ENCODE measurements at regions not wholly inside any gene's neighbourhood (a gene's known extent, or its start where the extent isn't known, plus 50 kb on each side); places are given as distances from the start of the nearest gene placed in this dataset.

DNA sequence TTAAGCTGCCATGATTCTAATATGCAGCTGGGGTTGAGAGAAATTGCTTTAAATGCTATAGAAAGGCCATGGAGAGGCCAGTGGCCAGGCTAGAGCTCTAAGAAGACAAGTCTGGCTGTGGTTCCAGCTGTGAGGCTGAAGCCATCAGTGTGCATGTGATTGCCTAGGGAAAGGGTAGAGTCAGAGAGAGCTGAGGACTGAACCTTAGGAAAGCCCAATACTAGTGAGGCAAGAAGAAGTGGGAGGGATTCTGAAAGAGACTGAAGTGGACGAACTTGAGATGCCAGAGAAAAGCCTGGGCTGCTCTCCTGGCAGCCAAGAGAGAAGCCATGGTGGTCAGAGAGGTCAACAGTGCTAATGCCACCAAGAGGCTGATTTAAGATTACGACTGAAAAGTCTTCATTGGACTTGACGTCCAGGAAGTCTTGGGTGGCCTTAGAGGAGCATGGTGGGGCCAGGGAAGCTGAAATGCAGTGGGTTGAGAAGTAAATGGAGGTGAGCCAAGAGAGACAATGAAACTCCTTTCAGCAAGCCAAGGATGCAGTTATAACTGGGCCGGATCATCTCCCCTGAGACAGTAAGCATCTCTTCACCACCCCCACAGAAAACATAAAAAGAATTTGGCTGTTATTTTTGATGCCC, 133.2 kb downstream of the TMEM174 start:
- no peak for DNase-seq

DNA sequence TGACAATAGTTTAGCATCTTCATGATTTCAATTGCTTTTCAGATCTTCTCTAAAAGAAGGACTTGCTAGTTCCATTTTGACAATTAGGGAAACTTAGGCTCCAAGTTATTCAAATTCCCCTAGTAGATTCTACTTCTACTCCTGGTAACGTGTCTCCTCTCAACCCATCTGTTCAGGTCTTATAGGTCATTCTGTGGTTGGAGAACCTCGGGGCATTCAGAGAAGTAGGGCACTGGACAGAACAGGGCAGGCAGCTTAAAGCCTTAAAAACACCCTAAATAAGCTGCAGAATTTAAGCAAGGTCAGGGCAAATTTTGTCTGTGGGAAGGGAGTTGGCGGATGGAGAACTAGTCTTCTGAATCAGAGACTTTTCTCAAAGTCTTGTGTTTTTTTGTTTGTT, 132.4 kb downstream of the TMEM174 start:
- DNase-seq: no peak

- DNase-seq: no peak
These were observed 131.4 kb downstream of the TMEM174 start for GRCh38 chr5:73304381-73304780.

GRCh38 chr5:73303148-73304079, 130.4 kb downstream of the TMEM174 start:
- DNase-seq: no peak

GRCh38 chr5:73302797-73303147, 129.8 kb downstream of the TMEM174 start:
- no peak for DNase-seq

GRCh38 chr5:73301208-73301901, 128.4 kb downstream of the TMEM174 start:
- DNase-seq: no peak

DNA sequence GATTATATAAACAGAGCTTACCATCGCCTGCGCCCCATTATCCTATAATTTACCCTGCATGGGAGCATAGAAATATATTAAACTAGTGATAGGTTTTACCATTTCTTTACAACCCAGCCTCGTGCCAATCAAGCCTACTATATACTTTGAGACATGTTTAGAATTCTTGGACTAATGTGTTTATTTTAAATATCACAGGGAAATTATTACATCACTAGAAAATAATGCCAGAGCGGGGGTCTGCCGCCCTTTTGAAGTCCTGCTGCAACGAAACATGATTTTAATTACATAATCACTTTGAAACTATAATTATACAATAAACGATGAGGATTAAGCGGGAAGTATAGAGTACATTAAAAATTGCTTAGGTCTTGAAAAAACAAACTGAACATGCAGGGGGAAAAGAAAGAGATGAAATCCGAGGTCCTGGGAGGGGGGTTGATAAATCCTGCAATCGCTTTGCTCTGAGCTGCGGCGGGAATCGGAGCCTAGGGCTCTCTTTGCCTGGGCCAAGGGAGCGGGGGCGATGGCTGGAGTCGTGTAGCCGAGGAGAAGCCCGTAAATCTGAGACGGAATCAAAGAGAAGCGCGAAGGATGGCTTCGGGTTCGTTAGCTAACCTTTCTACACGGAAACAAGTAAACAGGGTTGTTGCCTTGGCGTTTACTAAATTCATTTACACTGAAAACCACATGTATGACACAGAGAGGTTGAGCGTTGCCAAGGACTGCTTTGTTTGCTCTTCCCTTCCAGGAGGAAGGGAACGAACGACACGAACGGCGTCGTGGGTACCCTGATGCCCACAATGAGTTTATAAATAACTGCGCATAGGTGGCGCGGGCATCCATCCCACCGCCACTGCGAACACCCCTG, 127.6 kb downstream of the TMEM174 start:
- no peak for DNase-seq

DNA sequence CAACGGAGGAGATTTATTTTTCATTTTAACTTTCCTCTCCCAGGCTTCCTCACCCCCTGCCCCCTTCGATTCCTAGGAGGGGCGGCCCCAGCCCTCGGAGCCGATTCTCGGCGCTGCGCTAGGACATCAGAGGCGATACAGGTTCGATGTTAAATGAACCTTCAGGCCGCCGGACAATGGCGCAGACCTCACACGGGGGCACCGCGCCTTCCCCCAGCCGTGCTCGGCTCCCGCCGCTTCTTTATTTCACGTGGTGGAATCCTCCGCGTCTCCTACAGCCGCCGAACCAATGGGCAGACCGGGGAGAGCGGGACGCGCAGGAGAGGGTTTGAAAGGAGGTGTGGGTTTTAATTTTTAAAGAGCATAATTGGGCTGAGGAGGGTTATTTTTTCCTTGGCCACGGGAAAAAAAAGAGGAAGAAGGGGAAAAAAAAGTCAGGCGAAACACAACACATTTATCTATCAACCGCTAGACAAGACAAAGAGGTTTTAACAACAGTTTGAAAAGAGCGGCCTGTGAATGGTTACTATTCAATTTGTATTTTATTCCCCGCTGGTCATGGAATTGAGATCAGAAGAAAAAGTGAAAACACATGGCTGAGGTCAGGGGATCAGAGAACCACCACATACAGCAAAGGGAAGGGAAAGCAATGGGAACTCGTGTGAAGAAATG, 126.8 kb downstream of the TMEM174 start:
- DNase-seq: no peak

GRCh38 chr5:73298772-73299630, 126.0 kb downstream of the TMEM174 start:
- DNase-seq: no peak

GRCh38 chr5:73298251-73298771, 125.3 kb downstream of the TMEM174 start:
- DNase-seq: no peak

GRCh38 chr5:73297430-73297829, 124.4 kb downstream of the TMEM174 start:
- no peak for DNase-seq

DNA sequence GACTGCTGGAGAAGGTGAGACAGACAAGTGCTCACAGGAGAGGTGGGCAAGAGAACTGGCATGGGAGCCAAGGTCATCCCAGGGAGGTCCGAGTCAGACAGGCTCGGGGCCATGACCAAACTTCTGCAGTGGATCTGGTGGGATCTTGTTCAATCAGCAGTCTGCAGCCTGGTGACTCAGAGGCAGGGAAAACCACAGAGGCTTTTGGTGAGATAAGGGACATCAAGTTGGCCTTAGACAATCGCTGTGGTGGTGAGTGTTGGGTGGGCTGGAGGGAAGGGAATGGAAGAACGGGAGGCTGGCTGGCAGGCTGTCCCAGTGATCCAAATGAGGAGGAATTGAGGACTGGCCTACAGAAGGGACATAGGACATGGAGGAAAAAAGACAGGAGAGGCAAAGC, 123.8 kb downstream of the TMEM174 start:
- no peak for DNase-seq

DNA sequence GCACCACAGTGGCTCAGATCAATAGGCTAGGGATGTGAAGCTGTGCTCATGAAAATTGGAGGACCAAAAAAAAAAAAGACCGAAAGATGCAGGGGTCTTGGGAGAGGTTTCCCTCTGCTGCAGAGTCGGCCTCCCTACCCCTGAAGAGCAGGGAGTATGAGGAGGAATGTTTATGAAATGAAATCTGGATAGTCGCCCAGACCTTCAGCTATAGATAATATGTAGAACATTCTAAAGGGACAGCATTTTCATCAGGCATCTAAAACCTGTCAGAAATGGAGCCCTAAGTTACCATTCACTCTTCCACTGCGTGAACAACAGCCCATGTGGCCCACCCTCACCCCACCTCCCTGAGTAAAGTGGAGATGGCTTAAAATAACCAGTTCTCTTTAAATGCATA, 122.9 kb downstream of the TMEM174 start:
- DNase-seq: no peak

- no peak for DNase-seq
These were observed 122.5 kb downstream of the TMEM174 start for GRCh38 chr5:73295447-73295846.

DNA sequence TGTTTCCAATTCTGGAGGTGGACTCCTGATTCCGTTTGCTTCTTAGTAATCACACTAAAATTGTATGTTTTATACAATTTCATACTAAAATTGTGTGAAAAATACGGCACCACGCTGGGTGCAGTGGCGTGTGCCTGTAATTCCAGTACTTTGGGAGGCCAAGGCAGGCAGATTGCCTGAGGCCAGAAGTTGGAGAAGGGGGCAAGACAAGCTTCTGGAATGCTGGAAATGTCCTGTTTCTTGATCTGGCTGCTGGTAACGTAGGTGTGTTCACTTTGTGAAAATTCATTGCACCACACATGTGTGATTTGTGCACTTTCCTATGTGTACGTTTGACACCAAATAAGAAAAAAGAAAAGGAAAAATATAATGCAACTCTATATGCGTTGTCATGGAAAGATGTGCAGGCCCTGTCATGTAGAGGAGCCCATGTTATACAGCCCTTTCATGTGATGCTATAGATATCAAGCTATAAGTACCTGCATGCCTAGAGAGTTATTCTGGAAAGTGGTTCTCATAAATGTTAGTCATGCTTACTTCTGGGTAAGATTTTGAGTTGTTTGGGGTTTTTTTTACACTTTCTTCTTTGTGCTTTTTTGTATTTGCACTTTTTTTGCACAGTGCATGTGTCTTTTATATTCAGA, 119.9 kb downstream of the TMEM174 start:
- no peak for DNase-seq

DNA sequence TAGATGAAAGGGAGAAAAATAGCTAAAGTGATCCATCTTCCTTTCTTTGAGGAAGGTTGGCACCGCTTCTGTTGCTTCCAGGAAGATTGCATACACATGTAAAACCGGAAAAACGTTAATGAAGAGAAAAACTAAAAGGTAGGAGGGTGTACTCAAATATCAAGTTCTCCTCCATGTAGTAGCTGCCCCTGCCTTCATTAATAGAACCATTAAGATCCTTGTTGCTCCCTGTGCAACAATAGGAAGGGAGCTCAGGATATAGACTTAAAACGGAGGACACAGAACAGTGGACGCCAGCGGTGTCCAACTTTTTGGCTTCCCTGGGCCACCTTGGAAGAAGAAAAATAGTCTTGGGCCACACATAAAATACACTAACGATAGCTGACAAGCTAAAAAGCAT, 118.9 kb downstream of the TMEM174 start:
- DNase-seq: no peak

DNA sequence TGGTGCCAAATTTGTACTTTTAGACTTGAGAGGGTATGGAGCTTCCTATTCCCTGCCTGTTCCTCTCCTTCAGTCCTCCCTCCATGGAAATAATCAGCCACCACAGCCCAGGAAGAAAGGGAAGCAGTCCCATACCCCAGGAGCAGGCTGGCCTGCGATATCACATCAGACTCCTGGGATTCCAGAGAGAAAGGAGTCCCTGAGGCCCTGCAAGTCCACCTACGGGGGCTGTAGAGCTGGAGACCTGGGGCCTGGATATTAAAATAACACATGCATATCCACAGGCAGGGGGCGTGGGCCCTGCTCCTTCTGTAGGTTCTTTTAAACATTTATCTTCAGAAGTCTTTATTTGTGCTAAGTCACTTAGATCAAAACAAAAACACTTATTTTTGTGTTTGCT, 117.2 kb downstream of the TMEM174 start:
- no peak for DNase-seq

DNA sequence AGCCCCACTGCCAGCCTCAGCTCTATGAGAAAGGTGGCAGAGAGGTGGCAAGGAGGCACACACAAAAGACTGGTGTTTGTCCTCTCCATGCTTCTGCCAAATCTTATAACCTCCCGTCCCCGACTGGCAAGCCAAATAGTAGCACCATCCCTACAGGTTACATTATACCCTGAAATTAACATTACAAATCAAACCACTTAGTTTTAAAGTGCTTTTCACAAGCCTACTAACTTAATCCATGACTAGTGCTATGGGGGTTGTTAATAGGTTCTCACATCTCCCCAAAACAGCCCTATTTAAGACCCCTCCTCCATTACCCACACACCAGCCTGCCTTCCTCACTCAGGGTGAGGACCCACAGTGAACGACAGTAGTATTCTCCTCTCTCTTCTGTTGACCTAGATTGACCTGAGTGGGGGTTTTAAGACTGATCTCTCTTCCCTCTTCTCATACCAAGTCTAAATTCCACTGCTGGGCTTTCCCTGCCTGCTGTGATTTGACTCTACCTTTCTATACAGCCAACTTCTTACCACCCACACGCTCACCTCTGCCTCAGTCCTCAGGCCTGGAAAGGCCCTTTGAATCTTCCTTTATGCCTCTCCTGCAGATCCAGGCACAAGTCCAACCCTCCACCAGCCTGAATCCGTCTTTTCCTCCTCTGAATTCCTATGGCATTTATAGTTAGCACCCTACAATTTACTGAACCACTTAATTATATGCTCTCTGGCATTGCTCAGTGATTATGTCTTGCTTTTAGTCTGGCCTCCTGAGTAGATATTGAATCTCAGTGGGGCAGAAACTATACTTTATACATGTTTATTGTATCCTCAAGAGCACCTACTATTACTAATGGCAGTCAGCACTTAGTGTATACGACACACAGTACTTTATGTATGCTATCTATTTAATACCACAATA, 116.1 kb downstream of the TMEM174 start:
- no peak for DNase-seq

DNA sequence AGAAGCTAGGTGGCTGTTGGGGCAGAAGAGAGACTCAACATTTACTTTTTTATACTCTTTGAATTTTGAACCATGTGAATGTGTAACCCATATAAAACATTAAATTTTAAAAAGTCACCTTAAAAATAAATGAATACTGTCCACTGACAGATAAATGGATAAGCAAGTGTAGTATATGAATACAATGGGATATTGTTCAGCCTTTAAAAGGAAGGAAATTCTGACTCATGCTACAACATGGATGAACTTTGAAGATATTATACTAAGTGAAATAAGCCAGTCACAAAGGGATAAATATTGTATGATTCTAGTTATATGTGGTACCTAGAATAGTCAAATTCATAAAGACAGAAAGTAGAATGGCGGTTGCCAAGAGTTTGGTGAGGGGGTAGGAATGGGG, 113.9 kb downstream of the TMEM174 start:
- DNase-seq: no peak

All from NCI-H1436 treated with DMSO at 0.1 percent for 48 hours (cell line).